HG03103 (cell line): ENCODE measurements at regions not wholly inside any gene's neighbourhood (a gene's known extent, or its start where the extent isn't known, plus 50 kb on each side); places are given as distances from the start of the nearest gene placed in this dataset.

Experiments used
- ATAC-seq: cut with Tn5 transposase; IDR thresholded peaks from one replicate; pipeline ENCODE4 v1.9.1; 2021; ENCODE audit warnings: low read depth; ENCODE audit not compliant: unreplicated experiment

DNA sequence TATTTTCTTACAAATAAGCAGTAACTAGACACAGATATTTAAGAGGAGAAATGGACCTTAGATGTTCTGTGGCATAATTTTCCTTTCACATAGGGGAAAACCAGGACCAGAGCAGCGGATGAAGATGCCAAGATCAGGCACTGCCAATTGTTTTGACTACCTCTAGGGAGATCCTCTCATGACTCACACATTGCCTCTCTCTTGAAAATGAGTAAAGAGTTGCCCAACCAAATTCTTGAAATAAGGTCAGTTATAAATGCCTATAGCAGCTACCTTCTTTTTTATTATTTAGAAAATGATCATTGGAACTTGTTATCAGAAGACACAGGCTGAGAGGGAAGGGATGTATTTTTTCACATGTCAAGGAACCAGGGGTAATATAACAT is 263.4 kb upstream of the PLEKHG7 start:
- ATAC-seq, result no peak

DNA sequence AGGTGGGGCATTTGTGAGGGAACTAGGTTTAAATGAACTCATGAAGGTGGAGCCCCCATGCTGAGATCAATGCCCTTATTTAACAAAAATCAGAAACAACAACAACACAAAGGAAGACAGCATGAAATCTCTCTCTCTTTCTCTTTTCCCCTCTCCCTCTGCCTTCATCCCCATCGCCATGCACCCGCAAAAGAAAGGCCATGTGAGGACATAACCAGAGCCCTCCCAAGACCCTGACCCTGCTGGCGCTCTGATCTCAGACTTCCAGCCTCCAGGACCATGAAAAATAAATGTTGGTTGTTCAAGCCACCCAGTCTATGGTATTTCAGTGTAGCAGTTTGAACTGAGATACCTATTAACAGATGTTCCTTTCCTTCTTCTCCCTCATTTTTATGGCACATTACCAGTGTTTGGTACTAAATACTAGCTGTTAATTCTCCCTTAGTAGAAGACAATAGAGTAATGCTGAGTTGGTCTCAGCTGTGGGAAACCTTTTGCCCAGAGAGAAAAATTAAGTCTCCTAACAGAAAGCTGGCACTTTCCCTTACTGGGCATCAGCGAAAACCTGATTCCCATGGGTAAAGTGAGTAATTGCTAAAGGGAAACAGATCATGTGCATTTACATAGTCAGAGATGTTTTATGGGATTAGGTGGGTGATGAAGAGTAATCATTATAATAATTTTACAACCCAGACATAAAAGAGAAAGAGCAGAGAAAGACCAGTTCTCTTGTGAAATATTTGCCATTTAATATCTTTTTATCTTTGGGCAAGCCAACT is 264.0 kb upstream of the PLEKHG7 start:
- ATAC-seq, result no peak

DNA sequence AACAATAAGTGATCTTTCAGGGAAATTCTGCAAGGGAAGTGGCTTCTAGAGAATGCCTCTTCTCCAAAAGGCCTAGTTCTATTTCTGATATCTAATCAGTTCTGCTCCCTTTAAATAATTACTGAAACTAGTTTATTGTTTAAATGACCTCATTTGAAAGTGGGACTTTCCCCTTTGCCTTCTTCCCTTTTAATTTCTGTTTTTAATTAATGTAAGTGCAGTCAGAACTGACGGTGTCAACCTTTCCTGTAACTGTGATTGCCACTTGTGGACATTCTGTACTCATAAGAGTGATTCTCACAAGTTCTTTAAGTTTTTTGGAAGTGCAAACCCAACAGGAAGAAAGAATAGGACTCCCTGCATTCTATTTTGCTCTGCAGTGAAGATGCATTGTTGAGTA is 265.3 kb upstream of the PLEKHG7 start:
- no peak for ATAC-seq

DNA sequence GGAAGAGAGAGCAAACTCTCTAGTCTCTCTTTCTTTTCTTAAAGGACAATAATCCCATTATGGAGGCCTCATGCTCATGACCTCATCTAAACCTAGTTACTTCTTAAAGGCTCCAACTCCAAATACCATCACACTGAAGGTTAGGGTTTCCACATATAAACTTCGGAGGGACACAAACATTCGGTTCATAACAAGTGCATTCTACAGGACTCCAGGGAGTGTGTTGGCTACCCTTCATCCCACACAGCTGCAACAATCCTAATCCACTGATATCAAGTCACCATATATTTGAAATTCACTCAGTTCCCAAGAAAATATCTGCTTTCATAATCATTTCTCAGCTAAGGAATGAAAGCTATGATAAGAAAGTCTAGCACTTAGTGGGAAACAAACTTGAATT is 265.9 kb upstream of the PLEKHG7 start:
- no peak for ATAC-seq

DNA sequence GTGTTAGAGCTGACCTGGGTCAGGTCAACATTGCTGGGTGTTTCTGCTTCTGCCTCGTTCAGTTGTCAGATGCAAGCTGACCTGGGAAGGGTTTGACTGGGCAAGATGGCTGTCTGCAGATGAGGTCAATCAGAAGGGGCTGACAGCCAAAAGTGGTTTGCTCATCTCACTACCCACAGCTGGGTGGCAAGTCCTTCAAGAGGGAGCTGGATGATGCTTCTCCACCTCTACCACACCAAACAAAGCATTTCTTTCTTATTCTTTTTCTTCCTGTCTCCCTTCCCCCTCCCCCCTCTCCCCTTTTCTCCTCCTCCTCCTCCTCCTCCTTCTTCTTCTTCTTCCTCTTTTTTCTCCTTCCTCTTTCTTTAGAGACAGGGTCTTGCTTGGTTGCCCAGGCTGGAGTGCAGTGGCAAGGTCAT is 268.2 kb upstream of the PLEKHG7 start:
- ATAC-seq, result no peak

DNA sequence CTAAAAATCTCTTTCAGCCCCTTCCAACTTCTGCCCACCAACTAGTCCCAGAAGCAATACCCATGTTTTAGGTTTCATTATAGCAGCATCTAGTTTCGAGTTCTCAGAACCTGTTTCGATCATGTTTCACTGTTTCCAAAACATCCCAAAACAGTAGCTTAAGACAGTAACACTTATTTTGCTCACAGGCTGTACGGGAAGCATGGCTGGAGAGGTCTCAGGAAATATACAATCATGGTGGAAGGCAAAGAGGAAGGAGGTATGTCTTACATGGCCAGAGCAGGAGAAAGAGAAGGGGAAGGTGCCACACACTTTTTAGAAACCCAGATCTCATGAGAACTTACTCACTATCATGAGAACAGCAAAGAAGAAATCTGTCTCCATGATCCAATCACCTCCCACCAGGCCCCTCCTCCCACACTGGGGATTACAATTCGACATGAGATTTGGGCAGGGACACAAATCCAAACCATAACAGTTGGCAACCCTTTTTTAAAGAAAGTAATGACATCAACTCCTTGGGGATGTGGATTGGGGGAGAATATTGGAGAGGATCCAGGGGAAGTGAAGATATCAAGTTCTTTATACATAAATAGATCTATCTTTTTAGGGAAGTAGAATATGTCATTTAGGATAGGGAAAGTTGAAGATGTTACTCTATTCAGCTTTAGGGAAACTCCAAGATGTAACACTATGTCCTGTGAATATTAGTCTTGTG is 269.9 kb upstream of the PLEKHG7 start:
- peak; percentile 53 for ATAC-seq

DNA sequence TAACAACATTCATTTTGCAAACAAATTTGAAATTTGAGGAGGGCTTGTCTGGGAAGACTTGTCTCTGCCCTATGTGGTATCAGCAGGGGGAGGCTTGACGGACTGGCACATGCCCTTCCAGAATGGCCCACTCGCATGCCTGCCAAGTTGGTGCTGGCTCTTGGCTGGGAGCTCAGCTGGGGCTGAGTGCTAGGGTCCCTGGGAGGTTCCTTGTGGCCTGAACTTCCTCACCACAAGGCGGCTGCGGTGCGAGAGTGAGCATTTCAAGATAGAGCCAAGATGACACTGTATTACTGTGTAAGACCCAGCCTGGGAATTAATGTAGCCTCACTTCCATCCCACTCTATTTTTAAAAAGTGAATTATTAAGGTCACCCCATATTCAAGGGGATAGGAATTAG is 271.6 kb upstream of the PLEKHG7 start:
- ATAC-seq, result peak; percentile 49

DNA sequence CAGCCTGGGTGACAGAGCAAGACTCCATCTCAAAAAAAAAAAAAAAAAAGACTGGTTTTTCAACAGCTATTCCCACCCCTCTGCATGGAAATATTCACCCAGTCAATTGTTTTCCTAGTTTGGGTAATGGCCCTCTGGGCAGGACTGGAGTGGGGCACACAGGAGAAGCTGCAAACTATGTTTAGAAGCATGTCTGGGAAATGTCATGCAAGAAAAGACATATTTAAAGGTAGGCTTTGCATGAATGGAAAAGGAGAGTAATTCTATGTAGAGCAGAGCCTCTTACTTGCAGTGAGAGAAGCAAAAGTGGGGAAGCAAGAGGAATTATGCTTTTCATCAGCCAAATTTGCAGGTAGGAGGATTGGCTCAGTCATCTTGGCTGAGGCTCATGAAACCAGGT is 276.5 kb upstream of the PLEKHG7 start:
- no peak for ATAC-seq

DNA sequence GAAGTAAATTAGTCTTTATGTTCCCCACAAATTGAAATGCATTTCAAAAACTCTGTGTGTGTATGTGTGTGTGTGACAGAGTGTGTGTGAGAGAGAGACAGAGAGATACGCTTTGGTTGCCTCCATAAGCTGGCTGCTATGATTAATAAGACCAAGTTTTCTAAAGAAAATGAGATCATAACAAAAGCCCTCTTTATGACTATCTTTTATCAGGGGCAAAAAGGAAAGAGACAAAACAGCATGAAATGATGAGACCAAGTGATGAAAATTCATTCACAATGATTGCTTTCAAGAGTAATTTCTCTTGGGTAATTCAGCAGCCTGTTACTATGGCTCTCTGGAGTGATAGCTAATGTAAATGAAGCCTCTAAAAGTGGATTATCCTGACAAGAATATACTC is 277.6 kb upstream of the PLEKHG7 start:
- ATAC-seq, result no peak

DNA sequence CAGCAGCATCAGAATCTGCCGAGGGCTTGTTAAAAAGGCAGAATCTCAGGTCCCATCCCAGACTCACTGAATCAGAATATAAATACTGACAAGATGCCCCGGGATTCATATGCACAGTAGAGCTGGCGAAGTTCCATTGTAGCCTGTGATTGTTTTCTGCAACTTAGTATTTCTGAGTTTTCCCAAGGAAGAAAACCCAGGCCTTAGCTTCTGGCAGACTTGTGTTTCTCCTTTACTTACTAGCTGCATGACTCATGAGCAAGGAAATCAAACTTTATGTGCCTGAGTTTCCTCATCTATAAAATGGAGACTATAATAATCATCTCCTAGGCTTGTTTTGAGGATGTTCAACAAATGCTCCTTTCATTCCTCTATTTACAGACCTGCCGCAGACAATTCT is 278.5 kb upstream of the PLEKHG7 start:
- no peak for ATAC-seq

DNA sequence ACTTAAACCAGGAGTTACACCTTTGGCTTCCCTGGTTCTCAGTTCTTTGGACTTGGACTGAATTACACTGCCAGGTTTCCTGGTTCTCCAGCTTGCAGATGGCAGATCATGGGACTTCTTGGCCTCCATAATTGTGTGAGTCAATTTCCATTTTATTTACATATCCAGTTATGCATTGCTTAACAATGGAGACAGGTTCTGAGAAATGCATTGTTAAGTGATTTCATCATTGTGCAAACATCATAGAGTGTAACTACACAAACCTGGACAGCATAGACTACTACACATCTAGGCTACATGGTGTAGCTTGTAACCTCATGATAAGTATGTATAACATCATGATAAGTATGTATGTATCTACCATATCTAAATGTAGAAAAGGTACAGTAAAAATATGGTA is 276.1 kb upstream of the BTG1 start:
- ATAC-seq, result no peak

DNA sequence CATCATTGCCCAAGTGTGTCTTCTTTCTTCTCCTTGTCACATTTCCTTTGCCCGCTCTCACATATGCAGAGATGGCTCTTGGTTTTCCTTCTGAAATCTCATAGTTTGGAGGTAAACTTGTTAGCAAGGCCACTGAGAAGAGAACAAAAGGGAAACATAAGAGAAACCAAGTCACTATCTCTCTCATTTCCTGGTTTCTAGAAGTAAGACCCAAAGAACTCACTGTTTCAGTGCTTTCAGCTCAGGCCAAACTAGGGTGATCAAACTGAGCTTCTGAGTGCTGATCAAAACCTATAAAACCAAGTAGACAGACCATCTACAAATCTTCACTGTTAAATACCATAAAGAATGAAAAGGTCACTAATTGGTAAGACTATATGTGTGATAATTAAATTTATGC is 275.4 kb upstream of the BTG1 start:
- ATAC-seq, result no peak

DNA sequence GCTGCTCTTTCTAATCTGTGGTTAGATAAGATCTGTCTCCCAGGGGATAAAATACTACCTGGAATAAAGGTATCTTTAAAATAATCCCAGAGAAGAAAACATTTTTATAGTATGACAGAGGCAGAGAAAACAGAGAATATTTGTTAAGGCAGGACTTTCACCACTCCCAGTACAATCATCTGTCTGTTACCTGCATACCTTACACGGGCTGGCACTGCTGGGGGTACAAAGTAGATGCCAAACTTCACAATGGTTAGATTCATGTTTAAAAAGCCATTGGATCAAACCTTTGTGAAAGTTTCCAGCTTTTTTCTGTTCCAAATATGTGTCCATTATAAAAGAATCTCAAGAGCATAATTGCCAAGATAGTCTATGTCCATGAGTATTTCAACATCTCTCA is 273.6 kb upstream of the BTG1 start:
- no peak for ATAC-seq

DNA sequence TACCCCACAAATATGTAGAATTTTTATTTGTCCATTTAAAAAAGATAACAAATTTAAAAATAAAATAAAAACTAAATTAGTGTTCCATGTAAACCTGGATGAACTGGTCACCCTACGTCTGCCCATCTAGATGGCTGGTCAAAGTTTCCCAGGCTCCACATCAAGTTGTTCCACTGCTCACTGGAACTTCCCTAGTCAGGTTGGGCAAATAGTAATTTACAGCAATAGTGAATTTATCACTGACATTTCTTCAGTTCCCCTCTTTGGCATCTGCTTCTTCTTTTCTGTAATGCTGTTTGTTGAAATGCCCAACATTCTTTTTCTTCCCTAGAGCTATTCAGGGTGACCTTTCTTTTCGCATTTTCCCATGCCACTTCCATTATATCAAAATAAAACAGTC is 272.7 kb upstream of the BTG1 start:
- no peak for ATAC-seq

DNA sequence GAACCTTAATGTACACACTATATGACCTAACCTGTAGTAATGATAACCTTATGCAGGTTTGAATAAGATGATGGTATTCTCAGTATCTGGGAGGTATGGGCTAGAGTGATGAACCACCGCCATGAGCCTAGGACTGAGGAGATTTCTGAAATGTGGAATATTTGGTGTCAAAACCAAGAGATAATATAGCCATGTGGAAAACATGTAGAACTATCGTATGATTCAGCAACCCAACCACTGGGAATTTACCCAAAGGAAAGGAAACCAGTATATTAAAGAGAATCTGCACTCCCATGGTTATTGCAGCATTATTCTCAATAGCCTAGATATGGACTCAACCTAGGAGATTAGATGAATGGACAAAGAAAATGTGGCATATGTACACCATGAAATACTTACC is 271.7 kb upstream of the BTG1 start:
- ATAC-seq, result no peak

DNA sequence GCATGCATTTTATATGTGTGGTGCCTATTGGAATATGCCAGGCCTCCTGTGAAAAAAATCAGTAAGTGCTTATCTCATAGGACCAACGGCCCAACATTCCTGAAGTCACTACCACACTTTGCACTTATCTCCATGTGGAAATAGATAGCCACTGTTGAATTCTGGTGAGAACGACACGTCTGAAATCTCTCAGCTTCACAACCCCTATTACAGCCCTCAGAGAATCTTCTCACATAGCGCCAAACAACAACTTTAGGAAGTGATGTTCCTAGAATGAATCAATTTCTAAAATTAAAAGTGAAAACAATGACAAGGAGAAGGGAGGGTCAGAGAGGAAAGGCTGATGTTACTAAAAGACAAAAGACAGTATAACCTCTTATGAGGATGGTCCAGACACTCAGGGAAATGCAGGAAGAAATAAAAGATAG is 270.8 kb upstream of the BTG1 start:
- ATAC-seq, result no peak

DNA sequence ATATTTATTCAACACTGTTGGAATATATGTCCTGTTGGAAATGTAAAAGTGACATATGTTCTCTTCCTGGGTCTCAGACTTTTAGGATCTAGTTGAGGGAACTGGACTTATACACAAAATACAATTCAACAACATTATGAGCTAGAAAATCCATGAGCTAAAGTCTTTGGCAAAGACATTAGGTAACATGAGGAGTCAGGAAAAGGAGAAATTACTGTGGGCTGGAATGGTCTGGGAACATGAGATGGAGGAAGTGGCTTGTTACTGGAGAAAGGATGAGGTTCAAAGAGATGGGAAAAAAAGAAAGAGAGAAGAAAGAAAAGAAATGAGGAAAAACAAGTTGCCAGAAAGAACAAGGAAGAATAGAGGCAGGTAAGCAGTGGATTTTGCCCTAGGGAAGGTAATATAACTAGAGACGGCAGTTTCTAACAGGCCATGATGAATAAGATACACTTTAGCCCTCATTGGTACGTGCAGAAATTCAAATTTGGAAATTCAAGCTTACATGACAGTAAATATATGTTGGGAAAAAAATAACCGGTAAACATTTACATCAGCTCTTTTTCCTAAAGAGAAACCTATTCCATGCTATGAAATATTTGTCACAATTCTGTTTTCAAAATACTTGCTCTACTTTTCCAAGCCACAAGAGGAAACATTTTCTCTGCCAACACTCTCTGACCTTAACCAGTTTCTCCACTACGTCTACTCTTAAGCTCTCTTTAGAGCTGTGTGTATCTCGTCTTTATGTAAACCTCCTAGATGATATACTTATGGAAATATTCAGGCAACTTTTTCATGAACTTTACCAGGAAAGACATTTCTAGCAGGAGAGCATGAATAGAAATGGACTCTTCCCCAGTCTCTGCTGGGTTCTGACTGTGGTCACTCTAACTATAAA is 268.8 kb upstream of the BTG1 start:
- no peak for ATAC-seq

DNA sequence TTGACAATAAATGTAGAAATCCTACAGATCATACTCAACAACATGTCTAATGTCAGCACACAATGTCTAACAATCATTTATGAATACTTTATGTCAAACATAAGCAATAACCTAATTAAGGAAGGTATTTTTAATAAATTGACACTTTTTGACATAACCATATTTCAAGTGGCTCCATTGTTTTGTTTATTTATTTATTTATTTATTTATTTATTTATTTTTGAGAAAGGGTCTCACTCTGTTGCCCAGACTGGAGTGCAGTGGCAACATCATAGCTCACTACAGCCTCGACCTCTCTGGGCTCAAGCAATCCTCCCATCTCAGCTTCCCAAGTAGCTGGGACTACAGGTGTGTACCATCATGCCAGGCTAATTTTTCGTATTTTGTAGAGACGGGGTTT is 267.6 kb upstream of the BTG1 start:
- ATAC-seq, result no peak

DNA sequence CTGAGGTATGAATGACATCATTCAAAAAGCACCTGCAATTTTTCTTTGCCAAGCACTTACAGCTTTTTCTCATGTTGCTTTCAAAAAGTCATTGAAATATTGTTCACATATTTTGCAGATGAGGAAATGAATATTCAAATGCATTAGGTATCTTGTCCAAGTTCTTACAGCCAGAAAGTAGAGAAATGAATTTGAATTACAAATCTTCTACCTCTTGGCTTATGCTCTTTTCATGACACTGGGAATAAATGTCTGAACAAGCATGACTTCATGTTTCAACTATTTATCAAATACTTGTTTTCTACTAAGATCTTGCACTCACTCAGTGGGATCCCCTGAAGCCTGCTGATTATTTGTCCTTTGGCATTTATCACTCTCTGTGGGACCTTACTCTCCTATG is 267.2 kb upstream of the BTG1 start:
- ATAC-seq, result no peak

DNA sequence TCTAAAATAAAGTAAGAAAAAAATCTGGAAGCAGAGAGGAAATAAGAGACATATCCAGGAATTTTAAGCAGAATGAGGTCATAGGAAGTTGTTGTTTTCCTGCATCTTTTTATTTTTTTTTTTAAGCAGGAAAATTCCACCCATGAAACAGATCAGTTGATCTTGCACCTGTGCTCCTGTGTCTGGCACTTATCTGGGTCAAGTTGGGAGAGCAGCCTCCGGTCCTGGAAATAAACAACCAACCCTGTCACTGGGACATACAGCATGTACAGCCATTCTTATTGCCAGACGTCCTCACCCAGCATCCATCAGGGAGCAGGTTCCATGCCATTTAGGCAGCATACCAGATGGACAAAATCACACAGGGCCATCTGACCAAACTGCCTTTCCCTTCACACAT is 266.0 kb upstream of the BTG1 start:
- no peak for ATAC-seq
